Stimulated activated naive CD4-positive, alpha-beta T cell treated with Interleukin-2 at 50 U/mL for 16 hours (primary cell): ENCODE measurements at regions not wholly inside any gene's neighbourhood (a gene's known extent, or its start where the extent isn't known, plus 50 kb on each side); places are given as distances from the start of the nearest gene placed in this dataset.

ENCODE experiments used
- DNase-seq: peaks from one replicate; lab custom pipeline; 2025; lab: John Stamatoyannopoulos, UW

DNA sequence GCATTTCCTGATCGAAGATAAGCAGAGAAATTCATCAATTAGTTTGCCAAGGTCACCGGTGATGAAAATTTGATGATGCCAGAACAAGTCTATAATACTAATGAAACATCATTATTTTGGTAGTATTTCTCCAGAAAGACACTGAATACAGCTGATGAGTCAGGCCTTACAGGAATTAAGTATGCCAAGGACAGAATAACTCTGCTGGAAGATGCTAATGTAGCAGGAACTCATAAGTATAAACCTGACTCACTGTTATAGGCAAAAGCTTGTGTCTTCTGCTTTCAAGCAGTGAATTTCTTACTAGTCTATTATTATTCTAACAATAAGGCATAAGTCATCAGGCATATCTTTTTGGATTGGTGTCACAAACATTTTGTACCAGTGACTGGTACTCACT is 1825.1 kb upstream of the IGFBP7 start:
- no peak for DNase-seq

DNA sequence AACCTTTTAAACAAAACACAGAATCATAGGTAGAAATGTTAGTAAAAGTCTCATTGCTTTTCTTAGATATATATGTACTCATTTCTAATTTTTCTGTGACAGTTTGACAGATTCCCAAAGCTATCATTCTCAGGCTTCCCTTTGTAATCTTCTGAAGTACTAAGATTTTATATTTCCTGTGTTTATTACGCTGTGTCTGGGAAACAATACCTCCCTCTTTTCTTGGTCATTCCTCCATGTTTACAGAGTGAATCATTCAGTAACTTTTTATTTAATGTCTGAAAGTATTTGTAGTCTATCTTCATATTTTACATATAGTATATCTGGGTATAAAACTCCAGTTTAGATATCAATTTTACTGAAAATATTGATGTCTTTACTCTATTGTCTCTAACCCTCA is 1826.3 kb upstream of the IGFBP7 start:
- no peak for DNase-seq

DNA sequence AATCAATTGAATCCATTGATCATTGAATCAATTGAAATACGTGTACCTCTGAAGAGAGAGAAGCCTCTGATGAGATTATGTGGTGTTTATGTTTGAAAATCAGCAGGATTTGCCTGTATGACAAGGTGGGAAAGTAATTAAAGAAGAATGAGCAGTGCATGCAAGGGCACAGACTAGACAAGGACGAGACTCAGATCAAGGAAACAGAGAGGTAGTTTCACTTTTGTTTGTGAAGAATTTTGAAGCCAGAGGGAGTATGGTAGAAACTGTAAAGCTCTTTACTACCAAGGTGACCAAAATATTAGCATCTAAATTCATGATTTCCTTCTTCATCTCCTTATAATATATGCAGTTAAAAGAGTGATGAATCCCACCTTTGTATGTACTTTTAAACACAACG is 1830.0 kb upstream of the IGFBP7 start:
- no peak for DNase-seq

DNA sequence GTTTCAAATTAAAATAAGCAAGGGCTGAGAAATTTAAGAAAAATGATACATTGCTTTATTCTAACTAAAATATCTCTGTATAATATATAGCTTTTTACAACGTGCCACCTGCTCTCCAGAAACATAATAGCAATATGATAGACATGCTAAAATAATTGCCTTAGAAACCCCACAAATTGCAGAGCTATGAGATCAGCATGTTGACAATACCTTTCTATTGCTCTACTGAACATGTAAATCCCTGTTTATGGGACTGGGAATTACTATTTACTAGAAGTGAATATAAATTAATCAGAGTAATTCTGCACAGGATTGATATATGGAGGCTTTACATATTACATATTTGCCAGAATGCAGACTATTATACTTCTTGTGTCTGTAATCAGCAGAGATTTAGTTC is 1831.1 kb upstream of the IGFBP7 start:
- DNase-seq: no peak

DNA sequence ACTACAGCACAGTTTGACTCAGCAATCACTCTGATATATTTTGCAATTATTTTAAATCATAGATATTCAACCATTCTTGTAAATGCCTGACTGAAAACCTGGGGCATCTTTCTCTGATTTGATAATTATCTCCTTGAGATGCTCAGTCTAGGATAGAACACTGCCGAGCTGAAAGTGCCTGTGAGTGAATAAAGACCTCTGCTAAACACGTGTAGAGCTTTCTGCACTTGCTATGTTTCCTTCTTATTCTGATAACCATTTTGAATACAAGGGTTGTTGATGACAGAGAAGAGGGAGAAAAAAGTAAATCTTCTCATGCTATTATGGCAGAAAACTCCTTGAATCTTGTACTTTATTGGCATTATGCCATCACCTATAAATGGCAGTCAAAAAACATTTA is 1843.4 kb upstream of the IGFBP7 start:
- DNase-seq: no peak

DNA sequence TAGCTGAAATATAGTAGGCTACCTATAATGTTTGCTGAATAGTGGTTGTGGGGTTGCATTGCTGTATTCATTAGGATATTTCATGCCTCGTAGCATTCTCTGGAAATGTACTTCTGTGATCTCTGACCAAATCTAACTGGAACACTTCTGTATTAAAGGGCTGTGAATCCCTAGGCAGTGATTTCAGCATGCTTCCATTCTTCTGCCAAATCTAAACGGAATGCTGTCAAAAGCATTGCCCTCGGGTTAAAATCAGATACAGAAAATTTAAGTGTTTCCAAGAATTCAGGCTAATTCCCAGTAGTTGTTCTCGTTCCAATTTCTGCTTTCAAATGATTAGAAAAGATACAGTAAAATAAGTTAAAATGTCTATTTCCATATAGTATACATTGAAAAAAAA is 1847.5 kb upstream of the IGFBP7 start:
- no peak for DNase-seq

DNA sequence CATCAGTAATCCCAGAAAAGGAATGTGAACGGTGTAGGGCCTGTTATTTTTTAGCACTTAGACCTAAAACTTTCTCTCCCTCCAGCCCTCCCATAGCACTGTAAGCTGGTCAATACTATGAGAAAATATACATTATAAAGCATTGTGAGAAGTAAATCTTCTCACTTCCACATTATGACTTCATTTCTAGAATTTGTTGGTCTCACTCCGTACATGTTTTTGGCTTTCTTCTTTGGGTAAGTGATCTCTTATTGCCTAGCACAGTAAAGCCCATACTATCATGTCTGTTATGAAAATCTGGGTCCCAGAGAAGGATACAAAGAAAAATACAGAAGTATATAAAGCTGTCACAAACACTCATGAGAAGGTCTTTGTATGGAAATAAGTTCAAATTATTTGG is 1851.1 kb upstream of the IGFBP7 start:
- no peak for DNase-seq

DNA sequence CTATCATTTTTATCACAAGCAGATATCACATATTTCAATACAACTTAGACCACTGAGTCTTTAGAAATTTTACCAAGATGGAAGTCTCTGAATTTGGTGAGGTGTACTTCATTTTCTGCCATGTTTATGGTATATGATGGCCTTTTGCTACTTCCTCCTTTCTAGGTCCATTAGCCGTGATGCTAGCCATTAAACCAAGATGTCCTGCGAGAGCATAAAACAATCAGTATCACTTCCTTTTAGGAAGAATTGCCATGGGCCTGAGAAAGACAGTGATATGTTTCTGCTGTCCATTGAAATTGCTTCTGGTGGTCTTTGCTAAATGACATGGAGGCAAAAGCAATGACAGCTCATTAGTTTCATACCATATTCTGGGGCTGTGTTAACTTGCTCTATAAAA is 1851.7 kb upstream of the IGFBP7 start:
- no peak for DNase-seq

DNA sequence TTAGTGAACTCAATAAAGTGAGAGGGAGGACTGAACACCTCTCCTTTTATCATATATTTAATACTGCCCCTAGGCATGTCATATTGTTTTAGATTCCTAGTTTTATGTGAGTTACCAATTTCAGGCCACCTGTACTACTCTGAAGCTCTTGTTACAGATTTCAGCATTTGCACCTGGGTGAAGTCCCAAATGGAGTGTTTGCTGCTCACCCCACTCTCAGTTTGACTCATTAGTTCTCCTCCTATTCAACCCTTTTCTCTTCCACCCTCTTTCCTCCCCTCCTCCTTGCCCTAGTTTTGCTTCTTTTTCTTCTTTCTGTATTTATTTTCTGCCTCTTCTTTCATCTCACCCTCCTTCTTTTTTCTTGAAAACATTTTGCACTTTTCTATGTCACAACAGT is 1852.2 kb upstream of the IGFBP7 start:
- no peak for DNase-seq

DNA sequence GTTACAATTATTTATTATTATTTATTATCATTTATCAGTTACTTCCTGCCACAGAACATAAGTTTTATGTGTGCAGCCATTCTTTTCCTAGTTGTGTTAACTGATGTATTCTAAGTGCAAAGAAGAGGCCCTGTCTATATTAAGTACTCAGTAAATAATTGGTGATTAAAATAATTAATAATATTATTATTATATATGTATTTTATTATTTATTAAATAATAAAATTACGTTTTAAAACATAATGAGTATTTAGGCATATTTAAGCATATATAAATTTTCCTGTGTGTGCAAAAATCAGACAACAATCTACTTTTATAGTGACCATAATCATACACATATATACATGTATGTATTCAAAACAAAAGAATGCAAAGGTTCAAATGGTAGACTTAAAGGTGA is 1871.6 kb upstream of the IGFBP7 start:
- DNase-seq: no peak

DNA sequence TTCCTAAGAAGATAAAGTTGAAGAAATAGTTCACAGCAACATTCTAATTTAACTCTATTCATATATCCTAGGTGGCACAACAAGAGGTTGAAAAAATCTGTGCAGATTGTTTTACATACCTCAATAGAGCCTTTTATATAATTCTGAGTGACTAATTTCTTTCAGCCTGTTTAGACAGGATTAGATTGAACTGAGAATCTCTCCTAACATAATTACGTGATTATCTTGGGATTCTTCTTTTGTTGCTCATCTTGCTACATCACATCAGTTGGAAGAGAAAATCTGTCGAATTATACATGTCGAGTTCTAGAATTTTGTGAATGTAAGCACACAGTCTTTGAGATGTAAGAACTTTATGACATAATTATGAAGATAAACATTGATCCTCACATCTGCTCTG is 1873.7 kb upstream of the IGFBP7 start:
- no peak for DNase-seq

DNA sequence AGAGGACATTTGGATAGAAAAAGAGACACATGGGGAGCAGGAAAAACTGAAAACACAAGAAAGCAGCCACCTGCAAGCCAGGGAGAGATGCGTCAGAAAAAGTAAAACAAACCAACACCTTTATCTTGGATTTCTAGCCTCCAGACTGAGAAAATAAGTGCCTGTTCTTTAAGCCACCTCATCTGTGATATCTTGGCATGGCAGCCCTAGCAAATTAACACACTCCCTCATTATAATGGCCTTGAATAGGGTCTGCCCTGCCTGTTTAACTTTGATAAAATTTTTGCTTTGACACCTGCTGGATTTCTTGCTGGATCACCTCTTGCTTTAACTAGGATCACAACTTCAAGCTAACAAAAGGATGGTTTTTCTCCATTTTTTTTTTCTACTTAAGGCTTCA is 1892.0 kb upstream of the IGFBP7 start:
- no peak for DNase-seq

DNA sequence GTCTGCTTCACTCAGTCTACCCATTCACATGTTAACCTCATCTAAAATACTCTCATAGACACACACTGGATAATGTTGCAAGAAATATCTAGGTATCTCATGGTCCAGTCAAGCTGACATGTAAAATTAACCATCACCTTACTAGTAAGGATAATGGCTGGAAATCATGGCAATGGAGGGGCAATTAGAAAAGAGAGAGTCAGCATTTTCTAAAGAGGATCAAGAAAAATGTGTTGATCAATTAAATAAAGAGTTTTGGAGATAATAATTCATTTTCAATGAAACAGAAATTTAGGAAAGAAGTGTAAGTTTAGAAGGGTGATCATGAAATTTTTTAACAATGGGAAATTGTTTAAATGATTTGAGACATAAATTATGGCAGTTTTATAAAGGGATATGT is 1914.1 kb upstream of the IGFBP7 start:
- no peak for DNase-seq

DNA sequence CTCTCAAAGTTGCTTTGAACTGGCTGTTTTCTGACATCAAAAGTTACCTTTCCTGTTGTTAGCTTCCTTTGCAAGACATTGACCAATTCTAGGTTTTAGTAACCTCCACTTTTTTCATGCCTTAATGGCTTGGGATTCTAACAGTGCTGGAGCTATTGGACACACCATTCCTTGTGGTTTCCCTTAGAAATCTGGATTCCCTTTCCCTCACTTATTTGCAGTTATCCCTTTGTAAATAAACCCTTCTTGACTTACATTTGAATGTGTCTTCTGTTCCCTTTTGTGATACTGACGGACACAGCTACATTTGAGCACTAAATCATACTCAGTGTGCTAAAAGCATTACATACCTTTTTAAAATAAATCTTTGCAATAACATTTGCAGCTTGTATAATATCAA is 1927.6 kb upstream of the IGFBP7 start:
- DNase-seq: no peak

DNA sequence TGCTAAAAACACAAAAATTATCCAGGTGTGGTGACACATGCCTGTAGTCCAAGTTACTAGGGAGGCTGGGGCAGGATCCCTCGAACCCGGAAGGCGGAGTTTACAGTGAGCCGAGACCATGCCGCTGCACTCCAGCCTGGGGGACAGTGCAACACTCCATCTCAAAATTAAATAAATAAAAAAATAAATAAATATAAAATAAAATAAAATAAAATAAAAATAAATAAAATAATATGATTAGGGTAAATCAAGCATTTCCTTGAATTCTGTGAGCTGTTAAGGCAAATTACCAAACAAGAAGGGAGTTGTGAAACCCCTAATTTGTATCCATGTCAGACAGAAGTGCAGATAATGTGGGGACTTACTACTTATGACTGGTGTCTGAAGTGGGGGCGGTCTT is 1928.9 kb upstream of the IGFBP7 start:
- no peak for DNase-seq

DNA sequence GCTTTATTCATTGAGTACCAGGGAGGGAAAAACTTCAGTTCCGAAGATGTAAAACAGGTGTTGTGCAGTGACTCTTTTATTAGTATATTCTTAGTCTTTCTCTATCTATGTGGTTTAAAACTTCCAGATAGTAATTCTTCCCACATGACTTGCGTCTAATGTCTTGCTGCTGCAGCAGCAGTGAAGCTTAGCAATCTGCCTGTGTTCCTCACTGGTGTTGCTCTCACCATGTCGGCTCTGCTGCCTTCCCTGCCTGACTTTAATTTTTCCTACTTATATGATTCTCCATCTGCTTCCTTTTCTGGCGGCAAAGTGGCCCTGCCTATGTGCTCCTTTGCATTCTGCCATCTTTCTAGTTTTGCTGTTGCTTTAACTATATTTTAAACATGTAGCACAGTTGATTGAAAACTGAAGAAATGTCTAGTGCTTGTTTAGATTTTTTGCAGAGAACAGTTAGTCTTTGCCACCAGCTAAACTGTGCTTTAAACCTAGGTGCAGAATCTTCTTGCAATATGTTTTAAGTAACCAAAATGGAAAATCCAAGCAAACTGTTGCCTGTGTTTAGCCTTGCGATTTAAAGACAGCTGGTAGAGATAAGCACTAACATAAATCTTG is 1934.2 kb upstream of the IGFBP7 start:
- no peak for DNase-seq

DNA sequence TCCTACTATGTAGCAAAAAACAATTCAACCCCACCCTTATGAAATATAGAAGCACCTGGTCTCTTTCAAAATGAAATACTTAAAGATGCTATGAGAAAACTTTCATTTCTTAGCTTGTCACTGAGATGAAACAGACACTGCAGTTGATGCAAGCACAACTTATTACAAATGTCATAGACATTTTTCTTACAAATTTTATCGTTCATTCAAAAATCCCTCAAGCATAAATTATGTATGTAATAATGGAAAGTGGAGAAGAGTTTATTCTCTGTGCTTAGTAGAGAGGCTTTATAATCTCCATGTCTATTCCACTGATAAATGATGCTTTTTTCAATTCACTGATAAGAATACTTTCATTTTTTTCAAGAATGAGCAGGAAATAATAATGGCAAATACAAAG is 1943.9 kb upstream of the IGFBP7 start:
- no peak for DNase-seq

DNA sequence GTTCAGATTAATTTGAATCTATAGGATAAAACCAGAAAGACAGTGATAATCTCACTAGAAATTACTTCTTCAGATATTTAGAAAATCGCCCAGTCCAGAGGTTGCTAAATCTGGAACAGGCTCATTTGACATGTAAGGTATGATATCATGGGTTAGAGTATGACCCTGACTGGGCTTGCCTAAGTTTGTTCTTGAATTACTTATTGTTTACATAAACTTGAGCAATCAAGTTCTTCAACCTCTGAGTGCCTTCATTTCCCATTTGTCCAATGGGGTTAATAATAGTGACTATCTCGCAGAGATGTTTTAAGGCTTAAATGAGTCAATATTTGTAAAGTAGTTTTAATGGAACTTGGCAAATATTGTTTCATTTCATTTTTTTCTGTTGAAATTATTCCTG is 1947.6 kb upstream of the IGFBP7 start:
- DNase-seq: no peak

DNA sequence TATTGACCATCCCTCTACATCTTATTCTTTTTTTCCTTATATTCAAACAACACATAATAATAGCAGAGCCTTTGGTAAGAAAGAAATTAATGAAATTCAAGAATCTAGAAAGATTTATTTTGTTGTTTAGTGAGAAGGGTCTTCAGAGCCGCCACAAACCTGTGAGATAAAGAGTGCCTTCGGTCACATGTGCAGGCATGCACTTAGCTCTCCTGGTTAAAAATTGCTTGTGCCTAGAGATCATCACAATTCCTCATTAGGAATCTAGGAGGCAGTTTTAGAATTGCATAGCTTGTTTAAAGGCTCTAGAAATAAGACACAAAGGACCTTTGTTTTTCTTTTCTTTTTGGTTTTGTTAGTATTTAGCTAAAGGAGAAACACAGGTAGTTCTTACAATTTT is 1948.4 kb upstream of the IGFBP7 start:
- DNase-seq: no peak

DNA sequence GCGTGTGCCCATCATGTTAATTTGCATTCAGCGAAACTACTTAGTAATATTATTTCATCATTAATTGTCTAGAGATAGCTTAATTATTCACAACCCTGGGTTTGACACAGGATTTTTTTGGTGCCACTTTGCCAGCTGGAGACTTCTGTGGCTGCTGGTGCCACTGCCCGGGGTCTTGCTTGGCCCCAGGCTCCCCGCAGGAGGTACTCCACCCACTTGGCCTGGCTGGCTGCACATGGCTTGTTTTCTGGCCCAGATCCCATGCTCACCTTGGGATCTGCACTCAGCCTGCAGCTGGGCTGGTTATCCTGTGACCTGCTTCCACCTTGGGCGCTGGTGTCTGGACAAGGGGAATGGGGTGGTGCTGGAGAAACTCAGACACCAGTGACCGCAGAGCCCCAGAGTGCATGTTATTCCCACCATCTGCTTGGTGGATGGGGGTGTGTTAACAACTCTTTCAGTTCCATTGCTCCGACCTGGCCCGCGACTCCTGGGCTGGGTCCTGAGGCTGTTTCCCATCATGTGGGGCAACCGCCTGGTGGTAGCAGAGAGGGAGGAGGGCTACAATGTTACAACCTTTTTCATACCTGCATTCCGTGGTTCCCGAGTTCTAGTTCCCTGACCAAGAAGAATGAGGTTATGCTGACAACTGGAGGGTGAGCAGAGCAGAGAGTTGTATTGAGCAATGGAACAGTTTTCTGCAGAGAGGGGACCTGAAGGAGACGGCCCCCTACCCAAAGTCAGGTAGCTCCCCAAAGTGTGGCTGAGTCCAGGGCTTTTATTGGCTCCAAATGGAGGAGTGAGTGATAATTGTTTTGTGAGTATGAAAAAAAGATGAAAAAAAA is 1950.0 kb upstream of the IGFBP7 start:
- DNase-seq: no peak

DNA sequence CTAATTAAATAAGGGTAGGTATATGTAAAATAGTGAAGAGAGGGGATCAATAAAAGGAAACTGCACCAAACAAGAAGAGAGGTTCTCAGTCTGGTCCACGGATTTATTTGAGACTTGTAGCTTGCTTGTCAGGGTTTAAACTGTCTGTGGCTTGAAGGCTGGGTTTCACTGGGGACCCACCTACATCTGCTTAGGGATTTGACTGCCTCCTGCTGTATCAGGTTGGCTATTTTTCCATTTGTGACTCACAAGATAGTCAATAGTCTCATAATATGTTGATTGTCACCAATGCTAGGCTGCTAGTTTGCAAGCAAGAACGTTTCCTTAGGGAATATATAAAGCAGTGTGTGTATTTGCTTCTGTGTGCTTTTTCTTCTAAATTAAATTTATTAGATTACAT is 1950.7 kb upstream of the IGFBP7 start:
- no peak for DNase-seq

DNA sequence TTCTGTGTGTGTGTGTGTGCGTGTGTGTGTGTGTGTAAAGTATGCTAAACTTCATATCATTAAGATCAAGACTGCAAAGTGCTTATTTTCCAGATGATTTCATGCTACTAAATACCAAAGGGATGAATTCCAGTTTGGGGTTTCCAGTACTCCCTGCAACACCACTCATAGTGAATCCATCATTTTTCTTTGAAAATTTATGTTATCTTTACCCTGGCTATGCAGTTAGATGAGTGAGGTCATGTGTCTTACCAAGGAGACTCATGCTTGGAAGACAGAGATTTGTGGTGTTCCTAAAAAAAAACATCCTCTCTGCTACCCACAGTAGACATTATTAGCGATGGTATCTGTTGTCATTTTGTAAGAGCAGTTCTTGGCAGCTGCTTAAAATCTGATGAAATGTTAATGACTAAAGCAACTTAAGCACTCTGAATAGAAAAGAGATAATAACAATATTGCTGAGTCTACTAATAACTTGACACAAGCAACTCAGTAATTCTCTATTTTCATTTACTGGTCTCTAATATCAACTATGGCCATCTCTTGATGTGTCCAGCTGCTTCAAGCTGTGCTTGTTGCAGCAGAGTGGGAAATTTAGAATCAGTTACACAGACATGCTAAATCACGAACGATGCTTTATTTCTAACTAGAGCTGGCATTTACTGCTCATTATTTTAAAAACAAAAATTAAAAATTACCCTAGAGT is 1953.0 kb upstream of the IGFBP7 start:
- no peak for DNase-seq

DNA sequence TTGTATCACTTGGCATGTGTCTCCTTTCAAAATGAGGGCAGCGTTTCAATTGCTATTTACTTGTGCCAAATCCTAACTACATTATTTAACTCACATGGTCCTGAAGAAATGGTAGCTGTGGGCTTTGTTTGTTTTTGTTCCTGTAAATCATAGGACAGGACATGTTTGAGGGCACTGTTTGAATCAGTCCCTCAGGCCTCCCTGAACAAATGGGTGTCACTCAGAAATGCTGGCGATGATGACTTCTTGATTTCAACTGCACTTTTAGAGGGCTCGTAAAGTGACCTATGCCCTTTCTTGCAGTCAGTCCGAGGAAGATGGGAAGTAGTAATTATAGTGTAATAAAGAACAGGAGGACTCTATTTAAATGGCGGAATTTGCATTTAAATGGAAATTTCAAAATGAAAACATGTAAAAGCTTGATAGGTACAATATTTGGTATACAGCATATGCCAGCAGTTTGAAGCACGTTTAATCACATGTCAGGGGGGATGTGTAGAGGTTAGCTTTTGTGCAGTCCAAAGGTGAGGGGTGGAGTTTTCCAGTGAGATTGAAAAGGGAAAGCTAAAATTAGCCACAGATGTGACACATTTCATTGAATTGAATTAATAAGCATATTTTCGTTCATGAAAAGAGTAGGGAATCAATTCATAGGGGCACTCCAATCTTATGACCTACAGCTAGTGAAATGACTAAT is 1958.7 kb upstream of the IGFBP7 start:
- no peak for DNase-seq
